A549 (cell line): ENCODE measurements at regions not wholly inside any gene's neighbourhood (a gene's known extent, or its start where the extent isn't known, plus 50 kb on each side); places are given as distances from the start of the nearest gene placed in this dataset.

ENCODE experiments used
- ATAC-seq, 2 experiments: fragments of 200-7000 bp in 1 of 2; fragments of >200 bp in 1 of 2; cut with Nextera tagmentation in 1 of 2; cut with Tn5 transposase in 1 of 2; 3 replicates each; pipeline versions ENCODE4 v1.8.0 to v1.9.1; 2018 to 2020; ENCODE audit warnings: mild to moderate bottlenecking in 1 of 2, moderate library complexity in 1 of 2
- CTCF ChIA-PET: fragments of 300-600 bp; sonication (Branson Sonifier 250); formaldehyde crosslinking; extraction: SDS; loops from one replicate; lab custom pipeline; 2021; ENCODE audit warnings: antibody characterized with exemption, inconsistent platforms; lab: Yijun Ruan, JAX
- POLR2A ChIA-PET: fragments of 350-600 bp; formaldehyde crosslinking; extraction: SDS; loops from one replicate; lab custom pipeline; 2021; ENCODE audit warnings: antibody characterized with exemption, inconsistent platforms; lab: Yijun Ruan, JAX
- DNase-seq, 2 experiments: peaks; one replicate each; pipeline versions ENCODE4 v3.0.0 to v3.0.0-alpha.2; 2011 to 2016; ENCODE audit warnings: low read depth in 1 of 2, low spot score in 1 of 2
- FAIRE-seq: peaks from 2 replicates; lab custom pipeline; 2011; peaks lifted over from hg19 to GRCh38; lab: Jason Lieb, UNC
- H3K27ac ChIP-seq, 2 experiments: fragments of >200 bp; sonication (Bioruptor Twin); formaldehyde crosslinking; 3 replicates each; pipeline ENCODE4 v1.5.1; 2016 to 2017
- H3K4me1 ChIP-seq: fragments of >200 bp; sonication (Bioruptor Twin); formaldehyde crosslinking; 3 replicates; pipeline ENCODE4 v1.6.1; 2016
- H3K4me2 ChIP-seq: fragments of >200 bp; sonication (Bioruptor Twin); formaldehyde crosslinking; 3 replicates; pipeline ENCODE4 v1.6.1; 2016
- H3K4me3 ChIP-seq: fragments of >200 bp; sonication (Bioruptor Twin); formaldehyde crosslinking; 3 replicates; pipeline ENCODE4 v1.5.1; 2016
- H3K9me3 ChIP-seq: fragments of >200 bp; sonication (Bioruptor Twin); formaldehyde crosslinking; 3 replicates; pipeline ENCODE4 v1.6.1; 2016
- ATOH8 ChIP-seq: fragments of 250-450 bp; sonication (Bioruptor Pico); IDR thresholded peaks from 2 replicates; pipeline ENCODE4 v1.5.0; 2020; ENCODE audit warnings: low read depth, mild to moderate bottlenecking, moderate library complexity
- BHLHE40 ChIP-seq: IDR thresholded peaks from 2 replicates; pipeline ENCODE4 v1.6.1; 2012; ENCODE audit warnings: low read depth, low read length, inconsistent platforms
- CBX2 ChIP-seq: fragments of 200-600 bp; sonication (generic); IDR thresholded peaks from 2 replicates; pipeline ENCODE4 v1.6.1; 2016; ENCODE audit warnings: low read depth, mild to moderate bottlenecking, borderline replicate concordance
- CBX8 ChIP-seq: fragments of 200-600 bp; sonication (generic); IDR thresholded peaks from 2 replicates; pipeline ENCODE4 v1.6.1; 2016
- CEBPB ChIP-seq, 2 experiments: fragments of >200 bp in 1 of 2; sonication (Bioruptor Twin) in 1 of 2; formaldehyde crosslinking in 1 of 2; IDR thresholded peaks; 2 replicates each; pipeline ENCODE4 v1.6.1; 2012 to 2016
- CHD2 ChIP-seq: fragments of 150-350 bp; IDR thresholded peaks from 2 replicates; pipeline ENCODE4 v1.6.1; 2014; ENCODE audit warnings: low read length; ENCODE audit not compliant: partially characterized antibody
- EP300 ChIP-seq, 2 experiments: fragments of >200 bp; sonication (Bioruptor Twin); formaldehyde crosslinking; IDR thresholded peaks; 2 replicates in 1 of 2; 3 replicates in 1 of 2; pipeline ENCODE4 v1.6.1; 2016 to 2017
- FOSL2 ChIP-seq, 2 experiments: fragments of 450-650 bp in 1 of 2; fragments of >200 bp in 1 of 2; sonication (Bioruptor Twin) in 1 of 2; formaldehyde crosslinking; IDR thresholded peaks; 2 replicates each; pipeline versions ENCODE4 v1.5.0 to v1.6.1; 2016 to 2020; ENCODE audit warnings: mild to moderate bottlenecking in 1 of 2, moderate library complexity in 1 of 2
- GATA3 ChIP-seq: IDR thresholded peaks from 2 replicates; pipeline ENCODE4 v1.6.1; 2012; ENCODE audit warnings: borderline replicate concordance
- HDAC2 ChIP-seq: fragments of 200-600 bp; sonication (generic); IDR thresholded peaks from 2 replicates; pipeline ENCODE4 v1.6.1; 2016
- HOXA7 ChIP-seq: fragments of 250-450 bp; sonication (Bioruptor Pico); IDR thresholded peaks from 2 replicates; pipeline ENCODE4 v1.5.0; 2020; ENCODE audit warnings: mild to moderate bottlenecking, moderate library complexity
- HOXB13 ChIP-seq: fragments of 250-450 bp; sonication (Bioruptor Pico); IDR thresholded peaks from 2 replicates; pipeline ENCODE4 v1.5.0; 2020; ENCODE audit warnings: low read depth, mild to moderate bottlenecking, moderate library complexity
- JUN ChIP-seq, 2 experiments: fragments of >200 bp; sonication (Bioruptor Twin); formaldehyde crosslinking; IDR thresholded peaks; 2 replicates in 1 of 2; 3 replicates in 1 of 2; pipeline ENCODE4 v1.6.1; 2016 to 2017
- KDM5A ChIP-seq: fragments of 200-600 bp; sonication (generic); IDR thresholded peaks from 2 replicates; pipeline ENCODE4 v1.6.1; 2016; ENCODE audit warnings: antibody characterized with exemption, mild to moderate bottlenecking
- MAFK ChIP-seq: fragments of 450-650 bp; IDR thresholded peaks from 2 replicates; pipeline ENCODE4 v1.6.1; 2014; ENCODE audit not compliant: partially characterized antibody
- MAX ChIP-seq: IDR thresholded peaks from 2 replicates; pipeline ENCODE4 v1.6.1; 2012
- MAZ ChIP-seq: fragments of 150-350 bp; IDR thresholded peaks from 2 replicates; pipeline ENCODE4 v1.6.1; 2014; ENCODE audit warnings: antibody characterized with exemption, low read depth, low read length, borderline replicate concordance
- NFE2L2 ChIP-seq: fragments of 150-350 bp; conservative IDR thresholded peaks from 2 replicates; pipeline ENCODE4 v1.6.1; 2014; ENCODE audit warnings: low read length
- NR3C1 ChIP-seq: fragments of >200 bp; sonication (Bioruptor Twin); formaldehyde crosslinking; IDR thresholded peaks from 3 replicates; pipeline ENCODE4 v1.6.1; 2017
- PHF8 ChIP-seq: fragments of 200-600 bp; sonication (generic); IDR thresholded peaks from 2 replicates; pipeline ENCODE4 v1.6.1; 2016; ENCODE audit warnings: low read depth, mild to moderate bottlenecking, antibody characterized with exemption, moderate library complexity, borderline replicate concordance
- RAD21 ChIP-seq, 2 experiments: fragments of >200 bp in 1 of 2; sonication (Bioruptor Twin) in 1 of 2; formaldehyde crosslinking in 1 of 2; IDR thresholded peaks in 1 of 2; conservative IDR thresholded peaks in 1 of 2; 2 replicates in 1 of 2; 3 replicates in 1 of 2; pipeline ENCODE4 v1.6.1; 2012 to 2018; ENCODE audit warnings: inconsistent platforms in 1 of 2
- RARB ChIP-seq: fragments of 250-450 bp; sonication (Bioruptor Pico); IDR thresholded peaks from 2 replicates; pipeline ENCODE4 v1.8.0; 2021; ENCODE audit warnings: mild to moderate bottlenecking, moderate library complexity
- RCOR1 ChIP-seq: fragments of 150-350 bp; IDR thresholded peaks from 2 replicates; pipeline ENCODE4 v1.6.1; 2014; ENCODE audit warnings: antibody characterized with exemption, low read length, low read depth
- REST ChIP-seq: fragments of 200-600 bp; sonication (generic); IDR thresholded peaks from 2 replicates; pipeline ENCODE4 v1.6.1; 2016; ENCODE audit warnings: antibody characterized with exemption, mild to moderate bottlenecking, moderate library complexity
- RFX5 ChIP-seq: fragments of 450-650 bp; IDR thresholded peaks from 2 replicates; pipeline ENCODE4 v1.7.1; 2014; ENCODE audit warnings: antibody characterized with exemption, mild to moderate bottlenecking, moderate library complexity
- TFCP2L1 ChIP-seq: fragments of 250-450 bp; sonication (Bioruptor Pico); IDR thresholded peaks from 2 replicates; pipeline ENCODE4 v1.5.0; 2021; ENCODE audit warnings: mild to moderate bottlenecking
- ZC3H11A ChIP-seq: fragments of 450-650 bp; IDR thresholded peaks from 2 replicates; pipeline ENCODE4 v1.6.1; 2014; ENCODE audit warnings: antibody characterized with exemption, mild to moderate bottlenecking
- ZNF302 ChIP-seq: fragments of 250-450 bp; sonication (Bioruptor Pico); IDR thresholded peaks from 2 replicates; pipeline ENCODE4 v1.9.0; 2021; ENCODE audit warnings: inconsistent platforms, mild to moderate bottlenecking, moderate library complexity
- WGBS: methylation state at CpG from one replicate; pipeline ENCODE4 v1.1.6; 2017; ENCODE audit errors: missing lambda C conversion rate; 5-methylcytosine and 5-hydroxymethylcytosine counted together
- TF ChIP-seq, protein P1 (sequence below): fragments of >200 bp; sonication (Bioruptor Twin); formaldehyde crosslinking; IDR thresholded peaks from 3 replicates; pipeline ENCODE4 v1.5.1; 2016

- Histone ChIP-seq H3K4me1 (no peaks in the 10 kb centered on the region), H3K4me3 (no peak overlapping the region), H3K27ac (no peak overlapping the region), H3K9me3 (no peaks in the 10 kb centered on the region), H3K4me2 (no peak overlapping the region)
- WGBS = 60% methylated on average over 2 of the region's 2 CpGs
- DNase-seq (peak in 1 of 2 experiments; percentile 1), FAIRE-seq (no peak), ATAC-seq (no peak)
- ChIA-PET POLR2A (no interaction called here), CTCF (no interaction called here)
- no peak for TF ChIP-seq RAD21 (conservative IDR thresholded peaks at IDR 0.05 in 1 of 2, IDR thresholded peaks at IDR 0.05 in 1 of 2)
- TF ChIP-seq MAFK = peak; percentile 68
Measured at GRCh38 chr4:64581422-64581821, 172.2 kb upstream of the TECRL start.

GRCh38 chr4:64564126-64564525 is 154.9 kb upstream of the TECRL start:
- Histone ChIP-seq H3K9me3 (no peaks in the 10 kb centered on the region), H3K27ac (no peak overlapping the region), H3K4me2 (no peak overlapping the region), H3K4me3 (no peak overlapping the region), H3K4me1 (no peaks in the 10 kb centered on the region)
- WGBS = 45% methylated on average over 4 of the region's 4 CpGs
- ChIA-PET CTCF (no interaction called here), POLR2A (no interaction called here)
- ATAC-seq (no peak), DNase-seq (no peak), FAIRE-seq (no peak)
- TF ChIP-seq ATOH8 (CRISPR knock-in tag) = no peak
- TF ChIP-seq CHD2 = no peak
- TF ChIP-seq JUN (IDR thresholded peaks at IDR 0.05) = no peak
- TF ChIP-seq RFX5 = no peak

- Histone ChIP-seq H3K27ac (no peak overlapping the region), H3K4me1 (no peaks in the 10 kb centered on the region), H3K4me3 (no peak overlapping the region), H3K9me3 (no peaks in the 10 kb centered on the region), H3K4me2 (no peak overlapping the region)
- 40% methylated on average over 4 of the region's 4 CpGs for WGBS
- no peak for ATAC-seq
- TF ChIP-seq CBX8 = no peak
- no peak for TF ChIP-seq PHF8
- TF ChIP-seq HOXB13 (CRISPR knock-in tag) = no peak
- TF ChIP-seq CHD2 = no peak
- TF ChIP-seq ZC3H11A = no peak
- TF ChIP-seq, protein P1, sequence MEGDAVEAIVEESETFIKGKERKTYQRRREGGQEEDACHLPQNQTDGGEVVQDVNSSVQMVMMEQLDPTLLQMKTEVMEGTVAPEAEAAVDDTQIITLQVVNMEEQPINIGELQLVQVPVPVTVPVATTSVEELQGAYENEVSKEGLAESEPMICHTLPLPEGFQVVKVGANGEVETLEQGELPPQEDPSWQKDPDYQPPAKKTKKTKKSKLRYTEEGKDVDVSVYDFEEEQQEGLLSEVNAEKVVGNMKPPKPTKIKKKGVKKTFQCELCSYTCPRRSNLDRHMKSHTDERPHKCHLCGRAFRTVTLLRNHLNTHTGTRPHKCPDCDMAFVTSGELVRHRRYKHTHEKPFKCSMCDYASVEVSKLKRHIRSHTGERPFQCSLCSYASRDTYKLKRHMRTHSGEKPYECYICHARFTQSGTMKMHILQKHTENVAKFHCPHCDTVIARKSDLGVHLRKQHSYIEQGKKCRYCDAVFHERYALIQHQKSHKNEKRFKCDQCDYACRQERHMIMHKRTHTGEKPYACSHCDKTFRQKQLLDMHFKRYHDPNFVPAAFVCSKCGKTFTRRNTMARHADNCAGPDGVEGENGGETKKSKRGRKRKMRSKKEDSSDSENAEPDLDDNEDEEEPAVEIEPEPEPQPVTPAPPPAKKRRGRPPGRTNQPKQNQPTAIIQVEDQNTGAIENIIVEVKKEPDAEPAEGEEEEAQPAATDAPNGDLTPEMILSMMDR = no peak
- TF ChIP-seq TFCP2L1 (CRISPR knock-in tag) = no peak
- TF ChIP-seq GATA3 = no peak
- no peak for TF ChIP-seq NR3C1
- TF ChIP-seq HOXA7 (CRISPR knock-in tag) = no peak
- POLR2A ChIA-PET = no interaction called here
- DNase-seq = no peak
- CTCF ChIA-PET = no interaction called here
- FAIRE-seq = no peak
Measured at GRCh38 chr4:64559571-64559970, 150.3 kb upstream of the TECRL start.

DNA sequence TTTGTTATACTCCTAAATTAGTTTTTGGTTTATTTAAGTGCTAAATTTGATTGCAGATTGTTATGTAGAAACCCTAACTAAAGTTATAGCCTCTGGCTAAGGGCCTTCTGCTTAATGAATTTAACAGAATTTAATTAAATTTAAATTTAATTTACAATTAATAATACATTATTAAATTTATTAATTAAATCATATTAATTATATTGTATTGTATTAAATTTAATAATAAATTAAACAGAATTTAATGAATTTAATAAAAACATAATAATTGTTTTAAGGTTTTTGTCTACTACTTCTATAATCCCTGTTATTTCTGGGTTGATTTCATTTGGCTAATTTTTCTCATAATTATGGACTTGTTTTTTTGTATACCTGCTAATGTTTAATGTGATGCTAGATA is 141.9 kb upstream of the TECRL start:
- no peak for ATAC-seq
- CTCF ChIA-PET = interaction anchor here (0.9 to 1.0 kb wide), 2 partner anchors 12 to 102 kb away, joined by 3 read pairs; no protein-coding TSS in a partner anchor
- FAIRE-seq = no peak
- Histone ChIP-seq H3K4me1 (no peaks in the 10 kb centered on the region), H3K9me3 (no peaks in the 10 kb centered on the region), H3K4me3 (no peak overlapping the region), H3K4me2 (no peak overlapping the region), H3K27ac (no peak overlapping the region)
- no peak for DNase-seq
- POLR2A ChIA-PET = no interaction called here
- TF ChIP-seq MAX (no peak), RCOR1 (no peak), TFCP2L1 (CRISPR knock-in tag) (no peak), ZNF302 (CRISPR knock-in tag) (no peak), EP300 (IDR thresholded peaks at IDR 0.05) (no peak), KDM5A (no peak), FOSL2 (IDR thresholded peaks at IDR 0.05) (no peak), FOSL2 (CRISPR knock-in tag; IDR thresholded peaks at IDR 0.05) (no peak), CEBPB (IDR thresholded peaks at IDR 0.05) (no peak), HDAC2 (no peak), MAZ (no peak), RARB (CRISPR knock-in tag) (no peak), CBX2 (no peak), BHLHE40 (no peak), REST (no peak), NFE2L2 (no peak)
